ENCODE measurements at regions not wholly inside any gene's neighbourhood (a gene's known extent, or its start where the extent isn't known, plus 50 kb on each side); places are given as distances from the start of the nearest gene placed in this dataset.

GRCh38 chr12:25716842-25717241 is 163.8 kb upstream of the LMNTD1 start:
- no peak overlapping the region for H3K14ac ChIP-seq (ENCODE audit: insufficient read depth, low read length)
- no peak overlapping the region for H3K56ac ChIP-seq (ENCODE audit: insufficient read length, low read depth, low read length)
- H3K27ac ChIP-seq (ENCODE audit: insufficient read length, low read depth, low read length): no peak overlapping the region
- no peak for DNase-seq
- H3K4ac ChIP-seq (ENCODE audit: low read depth, low read length): no peak overlapping the region
- H3K79me1 ChIP-seq (ENCODE audit: insufficient read depth, low read depth, low read length, poor library complexity, severe bottlenecking): no peaks in the 10 kb centered on the region
- TF ChIP-seq CTCF (conservative IDR thresholded peaks at IDR 0.05): no peak
- H2BK20ac ChIP-seq (ENCODE audit: low read depth, low read length, poor library complexity, severe bottlenecking): no peak overlapping the region
- no peak overlapping the region for H3K9ac ChIP-seq (ENCODE audit: extremely low read depth, insufficient read length, low read length)
- no peaks in the 10 kb centered on the region for H3K9me3 ChIP-seq (ENCODE audit: control insufficient read depth, low read depth, low read length)
- no peak overlapping the region for H4K8ac ChIP-seq (replicated peaks; ENCODE audit: insufficient read length, low read depth, low read length)
- no peak overlapping the region for H2BK5ac ChIP-seq (ENCODE audit: insufficient read length, low read length)
- peaks cover 0 to 2% of the 10 kb centered on the region in 2 experiments; a peak in 2 of 5 replicates for H3K9me3 Mint-ChIP-seq
- no peak overlapping the region for H3K4me2 ChIP-seq (ENCODE audit: insufficient read depth, insufficient read length, low read length)
- no peaks in the 10 kb centered on the region for H3K36me3 Mint-ChIP-seq (ENCODE audit: insufficient read depth in 1 of 3, low read depth in 3 of 3)
- H3T11ph ChIP-seq (ENCODE audit: low read length): no peak overlapping the region
- no peak overlapping the region for H2AK5ac ChIP-seq (ENCODE audit: insufficient read length, low read length)
- H4K5ac ChIP-seq (ENCODE audit: insufficient read length, low read depth, low read length): no peak overlapping the region
- H3K27me3 ChIP-seq (ENCODE audit: insufficient read depth, low read length): no peaks in the 10 kb centered on the region
- no peak overlapping the region for H3K18ac ChIP-seq (ENCODE audit: insufficient read length, low read depth, low read length)
- H3K23me2 ChIP-seq (ENCODE audit: insufficient read length, low read depth, low read length, poor library complexity, severe bottlenecking): no peaks in the 10 kb centered on the region
- H2BK12ac ChIP-seq (ENCODE audit: insufficient read length, low read depth, low read length): no peak overlapping the region
- no peak overlapping the region for H3K4me3 Mint-ChIP-seq
- H2BK15ac ChIP-seq (ENCODE audit: low read depth, low read length): no peak overlapping the region
- no peaks in the 10 kb centered on the region for H4K20me1 ChIP-seq (ENCODE audit: control insufficient read depth, insufficient read depth, insufficient read length)
- no peaks in the 10 kb centered on the region for H3K79me2 ChIP-seq (ENCODE audit: insufficient read depth, low read length)
- no peak overlapping the region for H2BK120ac ChIP-seq (ENCODE audit: low read depth, low read length, poor library complexity, severe bottlenecking)
- no peak overlapping the region for H4K91ac ChIP-seq (ENCODE audit: insufficient read length, low read depth, low read length)
- no peak overlapping the region for H3K27ac Mint-ChIP-seq
- H2AFZ ChIP-seq (ENCODE audit: low read length): no peak overlapping the region
- H3K27me3 Mint-ChIP-seq (ENCODE audit: low read depth): no peaks in the 10 kb centered on the region
- no peaks in the 10 kb centered on the region for H3K4me1 ChIP-seq (ENCODE audit: insufficient read depth, low read length)
- H3K4me1 Mint-ChIP-seq: peaks cover 0 to 5% of the 10 kb centered on the region in 2 experiments; a peak in 1 of 4 replicates
- H3K23ac ChIP-seq (ENCODE audit: insufficient read length, low read depth, low read length): no peak overlapping the region
